ENCODE measurements at regions not wholly inside any gene's neighbourhood (a gene's known extent, or its start where the extent isn't known, plus 50 kb on each side); places are given as distances from the start of the nearest gene placed in this dataset.

DNA sequence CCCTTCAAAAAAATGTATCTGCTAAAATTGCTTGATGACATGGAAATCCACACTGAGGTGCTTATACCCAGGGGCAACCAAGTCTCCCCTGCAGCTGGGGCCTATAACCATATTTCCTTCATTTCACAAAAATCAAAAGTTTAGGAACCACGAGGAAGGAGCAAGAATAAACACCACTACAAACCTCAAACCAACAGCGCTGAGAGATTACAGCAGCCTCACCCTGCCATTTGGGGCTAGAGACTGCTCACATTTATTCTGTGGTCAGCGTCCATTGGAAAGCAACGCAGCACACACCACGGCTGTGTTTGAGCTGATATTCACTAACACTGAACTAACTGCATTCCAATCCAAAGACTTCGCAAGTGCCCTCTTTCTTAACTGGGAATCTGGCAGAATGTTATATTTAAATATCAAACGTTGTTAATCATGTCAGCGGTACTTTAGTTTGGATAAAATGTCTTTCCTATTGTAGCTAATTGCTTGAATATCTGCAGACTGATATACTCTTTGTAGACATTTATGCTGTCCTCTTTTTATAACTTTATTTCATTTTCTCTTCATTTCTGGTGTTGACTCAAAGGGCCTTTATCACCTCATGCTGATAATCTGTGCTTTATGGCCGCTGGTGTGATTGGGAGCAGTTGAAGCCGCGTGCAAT is 94.6 kb downstream of the FOXA2 start:
- Histone ChIP-seq H3K4me3 (replicated peaks; ENCODE audit: low read depth, low read length) (no peak overlapping the region), H3K36me3 (ENCODE audit: control insufficient read depth, insufficient read depth, low read length) (no peaks in the 10 kb centered on the region), H3K27me3 (replicated peaks; ENCODE audit: control insufficient read depth, insufficient read depth, low read length) (no peaks in the 10 kb centered on the region)
- DNase-seq (ENCODE audit: extremely low read depth, insufficient read length) = no peak
- TF ChIP-seq CTCF (IDR thresholded peaks at IDR 0.05; ENCODE audit: insufficient read depth, low read length, poor library complexity, severe bottlenecking) = no peak

DNA sequence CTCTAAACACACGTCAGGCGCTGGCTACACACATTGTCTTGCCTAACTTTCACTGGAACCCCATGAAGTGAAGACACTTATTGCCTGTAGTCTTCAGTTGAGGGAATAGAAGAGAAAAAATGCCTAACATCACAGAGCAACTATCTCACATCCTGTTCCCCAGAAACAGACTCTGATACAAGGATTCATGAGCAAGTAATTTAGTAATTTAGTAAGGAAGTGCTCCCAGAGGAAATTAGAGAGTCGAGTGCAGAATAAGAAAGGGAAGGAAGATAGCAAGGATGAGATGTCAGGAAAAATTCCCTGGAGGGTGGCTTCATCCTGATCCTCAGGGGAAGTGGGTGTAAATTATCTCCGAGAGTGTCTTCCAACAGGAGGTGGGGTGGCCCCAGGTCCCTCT is 104.0 kb downstream of the FOXA2 start:
- H3K27me3 ChIP-seq (replicated peaks; ENCODE audit: control insufficient read depth, insufficient read depth, low read length) = no peaks in the 10 kb centered on the region
- TF ChIP-seq CTCF (IDR thresholded peaks at IDR 0.05; ENCODE audit: insufficient read depth, low read length, poor library complexity, severe bottlenecking) = no peak
- H3K36me3 ChIP-seq (ENCODE audit: control insufficient read depth, insufficient read depth, low read length) = no peaks in the 10 kb centered on the region
- DNase-seq (ENCODE audit: extremely low read depth, insufficient read length) = no peak
- H3K4me3 ChIP-seq (replicated peaks; ENCODE audit: low read depth, low read length) = no peak overlapping the region

- Histone ChIP-seq H3K4me3 (replicated peaks; ENCODE audit: low read depth, low read length) (no peak overlapping the region), H3K27me3 (replicated peaks; ENCODE audit: control insufficient read depth, insufficient read depth, low read length) (no peaks in the 10 kb centered on the region), H3K36me3 (ENCODE audit: control insufficient read depth, insufficient read depth, low read length) (no peaks in the 10 kb centered on the region)
- no peak for DNase-seq (ENCODE audit: extremely low read depth, insufficient read length)
- TF ChIP-seq CTCF (IDR thresholded peaks at IDR 0.05; ENCODE audit: insufficient read depth, low read length, poor library complexity, severe bottlenecking) = peak; percentile 16
These were observed 108.7 kb downstream of the FOXA2 start for GRCh38 chr20:22475662-22476061.

DNA sequence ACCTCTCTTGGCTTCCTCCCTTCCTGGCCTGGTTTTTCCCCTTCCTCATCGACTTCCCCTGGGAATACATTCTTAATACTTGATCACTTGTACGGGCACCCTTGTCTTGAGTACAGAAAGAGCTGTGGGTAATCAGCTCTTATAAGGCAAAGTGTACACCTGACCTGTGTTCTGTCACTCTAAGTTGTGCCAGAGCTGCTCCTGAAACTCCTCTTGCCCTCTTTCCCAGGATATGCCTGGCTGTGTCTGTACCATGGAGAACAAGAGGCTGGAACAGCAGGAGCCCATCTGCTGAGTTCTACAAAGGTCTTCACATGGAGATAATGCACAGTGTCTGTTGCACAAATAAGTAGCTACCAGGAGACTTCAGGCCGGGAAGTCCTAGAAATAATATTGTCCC is 110.1 kb downstream of the FOXA2 start:
- Histone ChIP-seq H3K27me3 (replicated peaks; ENCODE audit: control insufficient read depth, insufficient read depth, low read length) (no peaks in the 10 kb centered on the region), H3K36me3 (ENCODE audit: control insufficient read depth, insufficient read depth, low read length) (no peaks in the 10 kb centered on the region), H3K4me3 (replicated peaks; ENCODE audit: low read depth, low read length) (no peak overlapping the region)
- no peak for TF ChIP-seq CTCF (IDR thresholded peaks at IDR 0.05; ENCODE audit: insufficient read depth, low read length, poor library complexity, severe bottlenecking)
- no peak for DNase-seq (ENCODE audit: extremely low read depth, insufficient read length)

- no peak for TF ChIP-seq CTCF (IDR thresholded peaks at IDR 0.05; ENCODE audit: insufficient read depth, low read length, poor library complexity, severe bottlenecking)
- Histone ChIP-seq H3K4me3 (replicated peaks; ENCODE audit: low read depth, low read length) (no peak overlapping the region), H3K36me3 (ENCODE audit: control insufficient read depth, insufficient read depth, low read length) (no peaks in the 10 kb centered on the region), H3K27me3 (replicated peaks; ENCODE audit: control insufficient read depth, insufficient read depth, low read length) (no peaks in the 10 kb centered on the region)
- DNase-seq (ENCODE audit: extremely low read depth, insufficient read length) = no peak
These were observed 111.1 kb downstream of the FOXA2 start for GRCh38 chr20:22473293-22473692.

Measured in GM06990 (cell line).